HG02588 (cell line): ENCODE measurements at regions not wholly inside any gene's neighbourhood (a gene's known extent, or its start where the extent isn't known, plus 50 kb on each side); places are given as distances from the start of the nearest gene placed in this dataset.

ENCODE experiments used
- ATAC-seq: cut with Tn5 transposase; IDR thresholded peaks from one replicate; pipeline ENCODE4 v1.9.1; 2021; ENCODE audit warnings: mild to moderate bottlenecking, moderate library complexity; ENCODE audit not compliant: unreplicated experiment

- ATAC-seq, result no peak
Observed at GRCh38 chr10:83564889-83565588, 574.3 kb upstream of the GHITM start.

- ATAC-seq, result no peak
Observed at GRCh38 chr10:83572036-83572435, 567.3 kb upstream of the GHITM start.

- ATAC-seq, result no peak
Observed at GRCh38 chr10:83574770-83575169, 564.5 kb upstream of the GHITM start.

GRCh38 chr10:83577421-83577820, 561.9 kb upstream of the GHITM start:
- ATAC-seq, result no peak

- ATAC-seq, result no peak
Observed at GRCh38 chr10:83580373-83581012, 558.8 kb upstream of the GHITM start.

GRCh38 chr10:83582407-83583095, 556.8 kb upstream of the GHITM start:
- no peak for ATAC-seq

- no peak for ATAC-seq
Observed at GRCh38 chr10:83585686-83586085, 553.6 kb upstream of the GHITM start.

- no peak for ATAC-seq
Observed at GRCh38 chr10:83592337-83592935, 546.9 kb upstream of the GHITM start.

- peak; percentile 99 for ATAC-seq
Observed at GRCh38 chr10:83603708-83604107, 535.6 kb upstream of the GHITM start.

GRCh38 chr10:83605783-83606630, 533.3 kb upstream of the GHITM start:
- no peak for ATAC-seq

GRCh38 chr10:83607959-83608745, 531.2 kb upstream of the GHITM start:
- ATAC-seq, result no peak

- no peak for ATAC-seq
Observed at GRCh38 chr10:83612050-83612449, 527.3 kb upstream of the GHITM start.

GRCh38 chr10:83612746-83613145, 526.6 kb upstream of the GHITM start:
- no peak for ATAC-seq

GRCh38 chr10:83617172-83617571, 522.1 kb upstream of the GHITM start:
- no peak for ATAC-seq

- no peak for ATAC-seq
Observed at GRCh38 chr10:83617692-83618545, 521.4 kb upstream of the GHITM start.

- ATAC-seq, result no peak
Observed at GRCh38 chr10:83625831-83626360, 513.4 kb upstream of the GHITM start.

GRCh38 chr10:83632701-83633100, 506.6 kb upstream of the GHITM start:
- ATAC-seq, result no peak

- ATAC-seq, result no peak
Observed at GRCh38 chr10:83633547-83633946, 505.8 kb upstream of the GHITM start.

- ATAC-seq, result no peak
Observed at GRCh38 chr10:83636826-83637225, 502.5 kb upstream of the GHITM start.
